Liver (tissue), 3 donors: ENCODE measurements at regions not wholly inside any gene's neighbourhood (a gene's known extent, or its start where the extent isn't known, plus 50 kb on each side); places are given as distances from the start of the nearest gene placed in this dataset.

Experiments
- ATF3 ChIP-seq: IDR thresholded peaks from 2 replicates; pipeline ENCODE4 v1.6.1; 2016; ENCODE audit warnings: antibody characterized with exemption
- CTCF ChIP-seq: fragments of 150-350 bp; IDR thresholded peaks from 2 replicates; pipeline ENCODE4 v1.5.1; 2017; ENCODE audit warnings: improper control_type of control experiment, low read depth, low read length; ENCODE audit not compliant: missing input control
- FOXA1 ChIP-seq: IDR thresholded peaks from 2 replicates; pipeline ENCODE4 v1.6.1; 2016; ENCODE audit warnings: antibody characterized with exemption
- GABPA ChIP-seq, 2 donors: IDR thresholded peaks in 1 of 2; conservative IDR thresholded peaks in 1 of 2; 2 replicates each; pipeline ENCODE4 v1.6.1; 2016; ENCODE audit warnings: antibody characterized with exemption in 2 of 2, mild to moderate bottlenecking in 1 of 2, moderate library complexity in 1 of 2
- HNF4G ChIP-seq: IDR thresholded peaks from 2 replicates; pipeline ENCODE4 v1.6.1; 2016; ENCODE audit warnings: antibody characterized with exemption
- JUND ChIP-seq, 2 donors: IDR thresholded peaks; 2 replicates each; pipeline ENCODE4 v1.6.1; 2016; ENCODE audit warnings: antibody characterized with exemption in 2 of 2
- MAX ChIP-seq: IDR thresholded peaks from 2 replicates; pipeline ENCODE4 v1.6.1; 2016; ENCODE audit warnings: antibody characterized with exemption
- RAD21 ChIP-seq, 2 donors: IDR thresholded peaks; 2 replicates each; pipeline ENCODE4 v1.6.1; 2016; ENCODE audit warnings: antibody characterized with exemption in 2 of 2, mild to moderate bottlenecking in 2 of 2
- REST ChIP-seq: IDR thresholded peaks from 2 replicates; pipeline ENCODE4 v1.6.1; 2016; ENCODE audit warnings: antibody characterized with exemption, mild to moderate bottlenecking
- RXRA ChIP-seq, 2 donors: IDR thresholded peaks; 2 replicates each; pipeline ENCODE4 v1.6.1; 2017 to 2018; ENCODE audit warnings: antibody characterized with exemption in 2 of 2, mild to moderate bottlenecking in 1 of 2
- SP1 ChIP-seq: IDR thresholded peaks from 2 replicates; pipeline ENCODE4 v1.6.1; 2018; ENCODE audit warnings: antibody characterized with exemption, mild to moderate bottlenecking
- TAF1 ChIP-seq: conservative IDR thresholded peaks from 2 replicates; pipeline ENCODE4 v1.6.1; 2016; ENCODE audit warnings: antibody characterized with exemption, mild to moderate bottlenecking
- YY1 ChIP-seq: IDR thresholded peaks from 2 replicates; pipeline ENCODE4 v1.6.1; 2016; ENCODE audit warnings: antibody characterized with exemption, mild to moderate bottlenecking
- ZBTB33 ChIP-seq: IDR thresholded peaks from 2 replicates; pipeline ENCODE4 v1.6.1; 2016; ENCODE audit warnings: antibody characterized with exemption
- donor health status: healthy.
- donor health status: healthy.

GRCh38 chr16:47884116-47884725 lies 271.6 kb downstream of the ABCC12 start:
- TF ChIP-seq CTCF (no peak), RAD21 (IDR thresholded peaks at IDR 0.05) (no peak), MAX (no peak), FOXA1 (no peak), REST (no peak), TAF1 (no peak), RXRA (IDR thresholded peaks at IDR 0.05) (no peak), GABPA (IDR thresholded peaks at IDR 0.05 in 1 of 2, conservative IDR thresholded peaks at IDR 0.05 in 1 of 2) (no peak), SP1 (no peak), ZBTB33 (no peak), ATF3 (no peak), JUND (IDR thresholded peaks at IDR 0.05) (no peak), YY1 (no peak), HNF4G (no peak)
